ENCODE measurements at regions not wholly inside any gene's neighbourhood (a gene's known extent, or its start where the extent isn't known, plus 50 kb on each side); places are given as distances from the start of the nearest gene placed in this dataset.

DNA sequence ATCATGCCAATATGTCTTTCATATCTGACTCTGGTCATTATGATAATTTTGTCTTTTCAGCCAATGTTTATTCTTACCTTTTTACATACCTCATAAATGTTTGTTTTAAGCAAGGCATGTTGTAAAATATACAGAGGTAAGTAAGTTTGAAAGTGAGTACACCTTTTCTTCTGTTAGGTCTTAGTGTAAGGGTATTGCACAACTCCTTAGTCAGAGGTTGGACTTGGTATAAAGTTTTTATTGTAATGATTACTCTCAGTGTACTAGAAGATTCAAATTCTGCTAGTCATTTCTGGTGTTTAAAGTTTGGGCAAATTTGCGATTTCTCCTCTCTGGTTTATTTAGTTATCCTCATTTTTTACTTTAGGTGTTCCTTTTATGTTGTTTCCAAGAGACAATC lies 564.3 kb upstream of the FSIP2 start:
- no peak for TF ChIP-seq POLR2A (IDR thresholded peaks at IDR 0.05; ENCODE audit: low read depth, low read length)
- no peak for TF ChIP-seq POU2F2 (IDR thresholded peaks at IDR 0.05; ENCODE audit: low read depth, low read length)
- TF ChIP-seq TAF1 (IDR thresholded peaks at IDR 0.05; ENCODE audit: low read depth, low read length): no peak
- no peak for TF ChIP-seq POLR2AphosphoS5 (IDR thresholded peaks at IDR 0.05; ENCODE audit: low read depth, low read length)
- TF ChIP-seq PAX5 (IDR thresholded peaks at IDR 0.05; ENCODE audit: insufficient read depth, low read length, severe bottlenecking): no peak
- TF ChIP-seq SPI1 (IDR thresholded peaks at IDR 0.05; ENCODE audit: low read depth, low read length): no peak

Data from GM12891 (cell line).